H9 (cell line): ENCODE measurements at regions not wholly inside any gene's neighbourhood (a gene's known extent, or its start where the extent isn't known, plus 50 kb on each side); places are given as distances from the start of the nearest gene placed in this dataset.

Experiments
- DNase-seq: peaks from one replicate; pipeline ENCODE4 v3.0.0-alpha.2; 2017
- H2AFZ ChIP-seq: one replicate; pipeline ENCODE4 v1.6.1; 2013; ENCODE audit warnings: mild to moderate bottlenecking, low read length, control low read depth, moderate library complexity
- H2AK5ac ChIP-seq: 2 replicates; pipeline ENCODE4 v1.6.1; 2013; ENCODE audit warnings: low read length, control low read depth, mixed read lengths; ENCODE audit not compliant: insufficient read length
- H2BK120ac ChIP-seq: one replicate; pipeline ENCODE4 v1.6.1; 2013; ENCODE audit warnings: low read depth, mild to moderate bottlenecking, low read length, control low read depth, inconsistent platforms; ENCODE audit not compliant: poor library complexity, severe bottlenecking
- H2BK12ac ChIP-seq: 2 replicates; pipeline ENCODE4 v1.6.1; 2013; ENCODE audit warnings: low read length, control low read depth, mixed read lengths, low read depth; ENCODE audit not compliant: insufficient read length
- H2BK15ac ChIP-seq: 2 replicates; pipeline ENCODE4 v1.6.1; 2013; ENCODE audit warnings: low read depth, low read length, control low read depth
- H2BK20ac ChIP-seq: one replicate; pipeline ENCODE4 v1.6.1; 2013; ENCODE audit warnings: low read depth, mild to moderate bottlenecking, low read length, control low read depth, inconsistent platforms; ENCODE audit not compliant: poor library complexity, severe bottlenecking
- H2BK5ac ChIP-seq: 2 replicates; pipeline ENCODE4 v1.6.1; 2013; ENCODE audit warnings: low read length, control low read depth, mixed read lengths; ENCODE audit not compliant: insufficient read length
- H3K14ac ChIP-seq: 2 replicates; pipeline ENCODE4 v1.6.1; 2013; ENCODE audit warnings: low read length, control low read depth; ENCODE audit not compliant: insufficient read depth
- H3K18ac ChIP-seq: 2 replicates; pipeline ENCODE4 v1.6.1; 2013; ENCODE audit warnings: low read depth, mild to moderate bottlenecking, mixed read lengths, low read length, control low read depth; ENCODE audit not compliant: insufficient read length
- H3K23ac ChIP-seq: 2 replicates; pipeline ENCODE4 v1.6.1; 2013; ENCODE audit warnings: low read length, control low read depth, mixed read lengths, low read depth; ENCODE audit not compliant: insufficient read length
- H3K23me2 ChIP-seq: 2 replicates; pipeline ENCODE4 v1.6.1; 2013; ENCODE audit warnings: low read depth, mild to moderate bottlenecking, mixed read lengths, low read length, control low read depth; ENCODE audit not compliant: insufficient read length, poor library complexity, severe bottlenecking
- H3K27ac ChIP-seq: 2 replicates; pipeline ENCODE4 v1.5.1; 2013; ENCODE audit warnings: low read length, control low read depth, mixed read lengths, low read depth; ENCODE audit not compliant: insufficient read length
- H3K27me3 ChIP-seq: 2 replicates; pipeline ENCODE4 v1.6.1; 2013; ENCODE audit warnings: low read length, control low read depth, inconsistent platforms; ENCODE audit not compliant: insufficient read depth
- H3K4ac ChIP-seq: 2 replicates; pipeline ENCODE4 v1.6.1; 2013; ENCODE audit warnings: low read depth, mild to moderate bottlenecking, control low read depth, inconsistent platforms, low read length, moderate library complexity
- H3K4me1 ChIP-seq: 2 replicates; pipeline ENCODE4 v1.6.1; 2013; ENCODE audit warnings: low read length, control low read depth, inconsistent platforms; ENCODE audit not compliant: insufficient read depth
- H3K4me2 ChIP-seq: 2 replicates; pipeline ENCODE4 v1.6.1; 2013; ENCODE audit warnings: low read length, control low read depth, mixed read lengths; ENCODE audit not compliant: insufficient read length, insufficient read depth
- H3K56ac ChIP-seq: 2 replicates; pipeline ENCODE4 v1.6.1; 2013; ENCODE audit warnings: low read depth, mild to moderate bottlenecking, mixed read lengths, low read length, control low read depth; ENCODE audit not compliant: insufficient read length
- H3K79me1 ChIP-seq: 2 replicates; pipeline ENCODE4 v1.6.1; 2013; ENCODE audit warnings: low read depth, mild to moderate bottlenecking, moderate library complexity, low read length, control low read depth, inconsistent platforms; ENCODE audit not compliant: insufficient read depth, poor library complexity, severe bottlenecking
- H3K79me2 ChIP-seq: 2 replicates; pipeline ENCODE4 v1.6.1; 2013; ENCODE audit warnings: low read length, control low read depth, inconsistent platforms; ENCODE audit not compliant: insufficient read depth
- H3K9ac ChIP-seq: 2 replicates; pipeline ENCODE4 v1.6.1; 2013; ENCODE audit warnings: low read length, control low read depth, mixed read lengths; ENCODE audit not compliant: insufficient read length; ENCODE audit errors: extremely low read depth
- H3K9me3 ChIP-seq: one replicate; pipeline ENCODE4 v1.6.1; 2013; ENCODE audit warnings: low read depth, low read length, inconsistent platforms; ENCODE audit not compliant: control insufficient read depth
- H3T11ph ChIP-seq: one replicate; pipeline ENCODE4 v1.6.1; 2013; ENCODE audit warnings: mild to moderate bottlenecking, low read length, control low read depth, inconsistent platforms
- H4K20me1 ChIP-seq: one replicate; pipeline ENCODE4 v1.6.1; 2013; ENCODE audit not compliant: control insufficient read depth, insufficient read length, insufficient read depth
- H4K5ac ChIP-seq: 2 replicates; pipeline ENCODE4 v1.6.1; 2013; ENCODE audit warnings: low read depth, mild to moderate bottlenecking, mixed read lengths, low read length, control low read depth; ENCODE audit not compliant: insufficient read length
- H4K8ac ChIP-seq: replicated peaks from 2 replicates; pipeline ENCODE4 v1.6.1; 2013; ENCODE audit warnings: low read length, control low read depth, mixed read lengths, low read depth; ENCODE audit not compliant: insufficient read length
- H4K91ac ChIP-seq: 2 replicates; pipeline ENCODE4 v1.6.1; 2013; ENCODE audit warnings: low read depth, mild to moderate bottlenecking, moderate library complexity, mixed read lengths, low read length, control low read depth; ENCODE audit not compliant: insufficient read length
- H3K27ac Mint-ChIP-seq, 3 experiments: 2 replicates in 2 of 3; 3 replicates in 1 of 3; pipeline ENCODE4 v1.8.0; 2020 to 2021; ENCODE audit warnings: mixed read lengths in 3 of 3, mild to moderate bottlenecking in 1 of 3, moderate library complexity in 1 of 3
- H3K27me3 Mint-ChIP-seq: 2 replicates; pipeline ENCODE4 v1.8.0; 2021; ENCODE audit warnings: low read depth, mild to moderate bottlenecking, moderate library complexity, mixed read lengths
- H3K36me3 Mint-ChIP-seq, 3 experiments: 2 replicates in 2 of 3; 3 replicates in 1 of 3; pipeline ENCODE4 v1.8.0; 2020 to 2021; ENCODE audit warnings: low read depth in 3 of 3, mixed read lengths in 3 of 3; ENCODE audit not compliant: insufficient read depth in 1 of 3
- H3K4me1 Mint-ChIP-seq, 2 experiments: 2 replicates each; pipeline ENCODE4 v1.8.0; 2020; ENCODE audit warnings: mixed read lengths in 2 of 2
- H3K4me3 Mint-ChIP-seq, 2 experiments: 2 replicates in 1 of 2; 3 replicates in 1 of 2; pipeline ENCODE4 v1.8.0; 2020 to 2021; ENCODE audit warnings: mild to moderate bottlenecking in 2 of 2, mixed read lengths in 2 of 2, moderate library complexity in 1 of 2
- H3K9me3 Mint-ChIP-seq, 2 experiments: 2 replicates in 1 of 2; 3 replicates in 1 of 2; pipeline ENCODE4 v1.8.0; 2020; ENCODE audit warnings: mild to moderate bottlenecking in 2 of 2, mixed read lengths in 2 of 2, moderate library complexity in 1 of 2
- CTCF ChIP-seq: fragments of 200-600 bp; sonication (generic); conservative IDR thresholded peaks from 3 replicates; pipeline ENCODE4 v1.8.0; 2021; ENCODE audit warnings: antibody characterized with exemption, mild to moderate bottlenecking
- WGBS: extraction: QIAGEN DNeasy Blood & Tissue Kit; methylation state at CpG from one replicate; pipeline ENCODE4 v1.1.7; 2013; ENCODE audit warnings: missing lambda C conversion rate, low lambda C conversion rate, mixed read lengths; ENCODE audit not compliant: insufficient read length; ENCODE audit errors: extremely low coverage; 5-methylcytosine and 5-hydroxymethylcytosine counted together

GRCh38 chr18:43514747-43515146, 237.5 kb upstream of the SYT4 start:
- no CpG with 5 or more reads among the region's 8 CpGs for WGBS
- no peak overlapping the region for H3K27ac Mint-ChIP-seq

More at GRCh38 chr18:43514747-43515146, 237.5 kb upstream of the SYT4 start:
- no peak overlapping the region for H4K91ac ChIP-seq
- H2BK120ac ChIP-seq = no peak overlapping the region
- peaks cover 5 to 16% (median 14%) of the 10 kb centered on the region in 3 experiments; a peak in 6 of 7 replicates for H3K36me3 Mint-ChIP-seq
- no peak overlapping the region for H2AFZ ChIP-seq
- no peak for TF ChIP-seq CTCF
- H2BK20ac ChIP-seq = no peak overlapping the region
- no peaks in the 10 kb centered on the region for H3K79me2 ChIP-seq
- H4K20me1 ChIP-seq = no peaks in the 10 kb centered on the region
- no peak overlapping the region for H3K14ac ChIP-seq
- no peaks in the 10 kb centered on the region for H3K27me3 Mint-ChIP-seq
- H2BK12ac ChIP-seq = no peak overlapping the region
- no peaks in the 10 kb centered on the region for H3K4me1 Mint-ChIP-seq
- no peak overlapping the region for H3K27ac ChIP-seq
- H3K9me3 Mint-ChIP-seq = peaks cover 21 to 40% of the 10 kb centered on the region in 2 experiments
- no peak overlapping the region for H4K8ac ChIP-seq
- H2BK5ac ChIP-seq = no peak overlapping the region
- no peak overlapping the region for H3K9ac ChIP-seq
- H3K4me2 ChIP-seq = no peak overlapping the region
- H3K79me1 ChIP-seq = no peaks in the 10 kb centered on the region
- H3K23ac ChIP-seq = no peak overlapping the region
- H3K4me1 ChIP-seq = no peaks in the 10 kb centered on the region
- no peak overlapping the region for H3K4ac ChIP-seq
- no peak overlapping the region for H4K5ac ChIP-seq
- no peak overlapping the region for H3T11ph ChIP-seq
- peaks cover 22% of the 10 kb centered on the region for H3K9me3 ChIP-seq
- H3K56ac ChIP-seq = no peak overlapping the region
- H3K4me3 Mint-ChIP-seq = no peak overlapping the region
- no peak overlapping the region for H2AK5ac ChIP-seq
- no peaks in the 10 kb centered on the region for H3K23me2 ChIP-seq
- no peaks in the 10 kb centered on the region for H3K27me3 ChIP-seq
- H2BK15ac ChIP-seq = no peak overlapping the region
- no peak overlapping the region for H3K18ac ChIP-seq
- DNase-seq = no peak
